Inflammatory macrophage treated with lipopolysaccharide for 4 hours (primary cell): ENCODE measurements at regions not wholly inside any gene's neighbourhood (a gene's known extent, or its start where the extent isn't known, plus 50 kb on each side); places are given as distances from the start of the nearest gene placed in this dataset.
"Not testable (repeated sequence)": the region's sequence is repeated elsewhere in the genome, so short reads cannot be mapped to it uniquely, and the experiment has no call there.

Source experiments
- DNase-seq: peaks from one replicate; pipeline ENCODE4 v3.0.0-alpha.2; 2020

GRCh38 chr3:88298189-88298588, 148.4 kb downstream of the C3orf38 start:
- DNase-seq = no peak

DNA sequence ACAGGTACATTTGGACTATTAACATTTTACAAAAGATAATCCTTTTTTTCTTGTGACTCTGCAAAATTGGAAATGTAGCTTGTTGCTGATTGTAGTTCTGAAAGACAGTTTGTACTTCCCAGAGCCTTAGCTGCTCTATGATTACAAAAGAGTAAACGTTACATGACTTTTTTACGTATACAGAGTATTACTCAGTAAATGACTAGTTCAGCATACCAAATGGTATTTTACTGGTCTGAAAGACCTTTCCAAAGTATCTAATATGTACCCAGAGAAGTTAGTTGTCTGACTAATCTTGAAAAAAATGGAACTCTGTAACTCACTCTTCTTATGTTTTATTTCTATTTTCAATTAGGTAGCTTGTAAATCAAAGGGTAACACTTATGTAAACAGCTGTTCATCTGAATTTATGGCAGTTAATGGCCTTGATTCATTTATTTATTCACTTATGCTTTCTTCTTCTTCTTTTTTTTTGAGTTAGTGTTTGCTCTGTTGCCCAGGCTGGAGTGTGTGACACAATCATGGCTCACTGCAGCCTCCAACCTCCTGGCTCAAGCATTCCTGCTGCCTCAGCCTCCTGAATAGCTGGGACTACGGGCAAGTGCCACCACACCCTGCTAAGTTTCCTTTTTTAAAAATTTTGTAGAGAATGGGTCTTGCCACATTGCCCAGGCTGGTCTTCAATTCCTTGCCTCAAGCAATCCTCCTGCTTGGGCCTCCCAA, 151.7 kb downstream of the C3orf38 start:
- DNase-seq = no peak

DNA sequence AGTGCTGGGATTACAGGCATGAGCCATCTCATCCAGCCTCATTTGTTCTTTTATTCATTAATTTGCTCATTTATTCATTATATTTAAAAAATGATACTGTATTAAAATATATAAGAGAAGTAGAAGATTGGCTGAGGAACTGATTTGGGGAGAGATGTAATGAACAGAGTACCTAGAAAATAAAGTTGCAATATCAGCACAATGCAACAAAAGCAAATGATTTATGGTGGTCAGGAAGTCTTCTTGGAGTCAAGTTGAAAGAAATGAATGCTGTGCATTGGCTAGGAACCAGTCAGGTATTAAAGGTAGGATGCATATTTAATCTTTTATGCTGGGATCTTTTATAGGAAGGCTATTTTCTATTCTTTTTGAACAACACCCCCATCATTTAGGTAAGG, 152.2 kb downstream of the C3orf38 start:
- no peak for DNase-seq

- not testable (repeated sequence) for DNase-seq
Measured at GRCh38 chr3:88303331-88303904, 153.7 kb downstream of the C3orf38 start.

- no peak for DNase-seq
Measured at GRCh38 chr3:88307666-88308065, 157.9 kb downstream of the C3orf38 start.

DNA sequence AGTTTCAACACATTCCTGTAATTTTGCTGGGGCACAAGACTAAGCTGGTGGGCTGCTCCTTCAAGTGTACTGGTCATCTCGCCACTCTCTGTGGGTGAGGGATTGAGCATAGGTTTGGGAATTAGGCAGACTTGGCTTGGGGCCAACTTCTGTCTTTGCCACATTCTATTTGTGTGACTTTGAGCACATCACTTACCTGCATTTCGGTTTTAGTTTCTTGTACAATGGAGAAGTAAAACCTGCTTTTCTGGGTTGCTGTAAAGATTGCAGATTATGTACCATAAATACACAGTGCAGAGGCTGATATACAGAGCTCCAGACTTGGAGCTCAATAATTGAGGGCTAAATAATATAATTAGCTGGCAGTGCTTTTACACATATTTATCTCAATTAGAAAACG, 162.1 kb downstream of the C3orf38 start:
- DNase-seq = no peak

DNA sequence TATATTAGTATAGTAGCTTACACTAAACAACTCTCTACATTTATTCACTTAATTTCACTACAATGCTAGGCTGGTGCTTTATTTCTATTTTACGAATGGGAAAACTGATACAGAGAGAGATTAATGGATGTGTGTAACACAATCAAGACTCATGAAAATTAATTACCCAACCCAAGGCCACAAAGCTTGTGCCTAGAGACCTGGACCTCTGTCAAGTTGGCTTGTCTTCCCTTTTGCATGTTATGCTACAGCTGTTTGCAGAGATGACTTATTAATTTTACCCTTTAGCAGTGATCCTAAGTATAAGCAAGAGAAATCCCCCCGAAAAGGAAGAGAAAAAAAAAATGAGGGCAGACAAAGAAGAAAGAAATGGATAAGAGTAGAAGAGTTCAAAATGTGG, 162.5 kb downstream of the C3orf38 start:
- no peak for DNase-seq

DNA sequence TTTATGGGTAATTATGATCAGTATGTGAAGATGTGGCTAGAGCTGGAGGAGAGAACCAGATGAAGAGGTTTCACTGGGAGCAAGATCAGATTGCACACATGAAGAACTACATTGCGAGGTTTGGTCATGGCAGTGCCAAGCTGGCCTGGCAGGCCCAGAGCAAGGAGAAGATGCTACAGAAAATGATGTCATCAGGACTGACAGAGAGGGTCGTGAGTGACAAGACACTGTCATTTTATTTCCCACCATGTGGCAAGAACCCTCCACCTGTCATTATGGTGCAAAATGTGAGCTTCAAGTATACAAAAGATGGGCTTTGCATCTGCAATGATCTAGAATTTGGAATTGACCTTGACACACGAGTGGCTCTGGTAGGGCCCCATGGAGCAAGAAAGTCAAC, 168.3 kb downstream of the C3orf38 start:
- DNase-seq = no peak

DNA sequence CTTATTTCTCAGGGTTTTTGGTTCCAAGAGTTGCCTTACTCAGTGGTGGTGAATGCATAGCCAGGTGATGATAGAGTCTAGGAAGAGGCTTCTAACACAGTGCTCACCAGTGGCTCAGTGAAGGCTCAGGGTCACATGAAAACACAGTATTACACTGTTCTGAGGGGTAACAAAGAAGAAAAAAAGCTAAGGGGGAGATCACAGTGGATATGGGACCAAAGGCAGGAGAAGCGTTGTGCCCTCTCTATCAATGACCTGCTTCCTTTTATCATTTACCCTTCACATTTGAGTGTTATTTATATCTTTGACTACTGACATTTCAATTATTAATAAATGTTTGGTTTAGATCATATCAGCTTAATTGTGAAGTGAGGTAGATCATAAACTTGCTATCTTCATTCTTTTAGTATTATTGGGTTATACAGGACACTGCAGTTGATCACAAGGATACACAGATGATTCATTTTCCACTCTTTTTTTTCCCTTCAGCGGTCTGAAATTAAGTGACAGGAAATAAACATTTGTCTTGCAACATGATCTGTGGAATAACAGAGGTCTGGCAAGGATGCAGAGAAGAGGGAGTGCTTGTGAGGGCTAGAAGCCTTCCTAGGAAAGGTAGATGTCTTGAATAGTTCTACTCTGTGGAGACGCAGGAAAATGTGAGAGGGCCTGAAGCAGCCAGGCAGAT, 171.7 kb downstream of the C3orf38 start:
- no peak for DNase-seq

DNA sequence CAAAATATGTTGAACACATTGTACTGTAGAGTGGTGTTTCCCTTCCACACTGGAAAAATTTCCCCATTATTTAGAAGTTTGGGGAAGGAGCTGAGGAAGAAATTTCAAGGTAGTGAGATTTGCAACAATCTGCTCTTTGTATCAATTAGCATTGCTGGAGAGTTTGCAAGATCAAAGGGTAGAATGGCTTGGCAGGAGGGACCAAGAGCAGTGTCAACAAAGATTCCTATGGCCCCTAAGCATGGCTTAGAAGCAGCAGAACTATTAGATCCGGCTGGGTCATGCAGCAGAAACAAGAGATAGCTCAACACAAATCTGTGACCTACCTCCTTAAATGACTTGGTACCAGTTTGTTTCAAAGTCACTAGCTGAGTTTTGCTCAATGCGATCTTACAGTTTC, 175.0 kb downstream of the C3orf38 start:
- no peak for DNase-seq

GRCh38 chr3:88334187-88334868, 184.6 kb downstream of the C3orf38 start:
- no peak for DNase-seq

GRCh38 chr3:88336894-88337293, 187.1 kb downstream of the C3orf38 start:
- DNase-seq = no peak

DNA sequence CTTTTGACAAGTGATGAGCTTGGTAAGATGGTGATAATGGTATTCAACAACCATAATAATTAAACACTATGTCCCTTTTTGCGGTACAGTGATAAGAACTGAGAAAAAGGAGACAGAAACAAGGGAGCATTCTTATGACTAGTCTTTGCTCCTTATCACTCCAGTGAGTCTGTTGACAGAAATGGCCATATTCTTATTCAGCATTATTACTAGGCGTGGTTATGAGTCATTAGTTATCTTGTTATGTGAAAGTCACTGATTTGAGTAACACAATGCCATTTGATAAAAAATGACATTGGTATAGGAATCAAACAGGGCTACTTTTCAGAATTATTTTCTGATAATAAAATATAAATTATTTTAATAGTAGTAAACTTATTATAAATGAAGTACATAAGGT, 193.5 kb downstream of the C3orf38 start:
- no peak for DNase-seq

- no peak for DNase-seq
Measured at GRCh38 chr3:88346643-88347042, 196.9 kb downstream of the C3orf38 start.

- DNase-seq = no peak
Measured at GRCh38 chr3:88362428-88362827, 212.7 kb downstream of the C3orf38 start.

GRCh38 chr3:88364926-88365325, 215.2 kb downstream of the C3orf38 start:
- no peak for DNase-seq

GRCh38 chr3:88369337-88369736, 219.6 kb downstream of the C3orf38 start:
- no peak for DNase-seq

GRCh38 chr3:88369767-88370166, 220.0 kb downstream of the C3orf38 start:
- no peak for DNase-seq

- DNase-seq = no peak
Measured at GRCh38 chr3:88385090-88385489, 235.3 kb downstream of the C3orf38 start.

- no peak for DNase-seq
Measured at GRCh38 chr3:88398581-88398980, 248.8 kb downstream of the C3orf38 start.

GRCh38 chr3:88403319-88403718, 253.6 kb downstream of the C3orf38 start:
- no peak for DNase-seq

DNA sequence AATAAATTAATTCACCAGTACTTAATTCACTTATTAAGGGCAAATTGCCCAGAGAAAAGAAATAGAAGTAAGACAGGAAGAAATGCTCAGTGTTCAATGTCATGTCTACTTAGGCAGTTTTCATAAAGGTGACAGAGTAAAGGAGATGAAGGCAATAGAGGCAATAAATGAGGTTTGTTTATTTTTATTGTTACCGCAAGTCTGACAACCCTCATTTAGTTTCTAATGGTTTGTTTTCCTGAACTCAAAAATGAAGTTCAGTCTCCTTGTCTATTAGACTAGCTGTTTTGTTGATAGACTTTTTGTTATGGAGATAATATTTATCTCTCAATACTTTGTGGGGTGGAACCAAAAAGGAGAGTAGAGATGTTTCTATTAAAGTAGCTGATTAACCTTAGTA, 258.3 kb downstream of the C3orf38 start:
- DNase-seq = no peak

GRCh38 chr3:88408935-88409334, 259.2 kb downstream of the C3orf38 start:
- no peak for DNase-seq

DNA sequence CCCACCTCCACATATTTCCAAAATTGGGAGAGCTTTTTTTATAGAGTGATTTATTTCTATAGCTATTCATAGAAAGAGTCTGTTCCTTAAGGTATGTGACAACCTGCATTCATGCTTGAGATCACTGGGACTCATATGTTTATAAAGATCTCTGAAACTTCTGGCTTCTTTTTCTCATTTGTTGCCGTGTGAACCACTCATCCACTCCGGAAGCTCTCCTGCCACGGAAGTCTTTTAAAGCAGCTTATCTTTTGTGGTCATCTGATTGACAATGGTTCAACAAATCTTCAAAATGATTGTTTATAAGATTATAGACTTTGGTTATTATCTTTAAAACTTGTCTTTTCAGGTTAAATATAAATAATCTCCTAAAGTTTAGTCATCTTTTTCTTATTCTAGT, 260.5 kb downstream of the C3orf38 start:
- no peak for DNase-seq
